ENCODE measurements at regions not wholly inside any gene's neighbourhood (a gene's known extent, or its start where the extent isn't known, plus 50 kb on each side); places are given as distances from the start of the nearest gene placed in this dataset.
"Not testable (repeated sequence)": the region's sequence is repeated elsewhere in the genome, so short reads cannot be mapped to it uniquely, and the experiment has no call there.

DNA sequence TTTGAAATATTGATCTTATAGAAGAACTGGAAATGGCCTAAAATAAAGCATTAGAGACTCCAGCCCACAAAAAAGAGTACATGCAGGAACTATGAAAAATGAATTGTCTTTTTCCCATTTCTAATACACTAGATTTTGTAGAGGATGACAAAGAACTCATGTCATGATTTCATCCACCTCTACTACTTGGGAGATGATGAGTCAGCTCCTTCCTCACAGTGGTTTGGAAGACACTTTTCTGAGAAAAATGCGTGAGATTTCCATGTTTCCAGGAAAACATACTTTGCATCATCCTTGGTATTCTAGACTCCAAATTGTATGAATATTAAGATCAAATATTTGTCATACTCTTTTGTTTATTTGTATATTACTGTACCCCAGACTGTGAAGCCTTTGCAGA is 500.5 kb downstream of the FAM181B start:
- DNase-seq (ENCODE audit: insufficient read length, low spot score): no peak
- FAIRE-seq: no peak

DNA sequence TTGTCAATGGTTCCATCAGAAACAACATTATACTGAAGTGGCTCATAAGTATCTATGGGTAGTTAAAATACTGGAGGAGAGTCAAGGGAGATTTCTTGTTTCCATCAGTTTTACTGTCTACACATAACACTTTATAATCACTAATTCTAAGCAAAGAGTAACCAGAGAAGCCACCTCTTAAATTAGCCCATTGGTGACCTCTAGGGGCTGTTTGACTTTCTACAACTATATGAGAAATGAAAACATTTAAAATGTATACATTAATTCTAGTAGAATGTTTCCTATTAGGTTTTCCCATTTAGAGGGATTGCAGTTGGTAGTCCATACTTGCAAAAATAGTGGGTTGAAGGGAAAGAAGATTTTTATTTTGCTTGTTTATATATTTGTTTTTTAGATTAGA is 504.3 kb downstream of the FAM181B start:
- DNase-seq (ENCODE audit: insufficient read length, low spot score): no peak
- FAIRE-seq: no peak

DNA sequence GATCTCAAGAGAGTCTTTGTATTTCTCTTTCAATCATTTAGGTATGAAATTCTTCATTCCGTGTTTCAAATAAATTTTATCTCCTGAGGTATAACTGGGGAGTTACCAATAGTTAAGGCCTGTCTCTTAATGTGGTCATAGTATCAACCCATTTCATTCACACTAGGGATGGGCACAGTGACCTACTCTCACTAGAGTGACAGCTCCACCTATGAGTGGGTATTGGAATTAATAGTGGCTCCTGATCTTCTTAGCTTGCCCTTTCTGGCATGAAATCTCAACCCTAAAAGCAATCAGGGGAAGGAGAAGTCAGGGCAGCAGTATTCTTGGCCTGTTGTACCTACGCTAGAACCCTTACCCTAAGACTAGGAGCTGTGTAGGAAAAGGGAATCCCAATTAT is 507.7 kb downstream of the FAM181B start:
- no peak for FAIRE-seq
- DNase-seq (ENCODE audit: insufficient read length, low spot score): no peak

DNA sequence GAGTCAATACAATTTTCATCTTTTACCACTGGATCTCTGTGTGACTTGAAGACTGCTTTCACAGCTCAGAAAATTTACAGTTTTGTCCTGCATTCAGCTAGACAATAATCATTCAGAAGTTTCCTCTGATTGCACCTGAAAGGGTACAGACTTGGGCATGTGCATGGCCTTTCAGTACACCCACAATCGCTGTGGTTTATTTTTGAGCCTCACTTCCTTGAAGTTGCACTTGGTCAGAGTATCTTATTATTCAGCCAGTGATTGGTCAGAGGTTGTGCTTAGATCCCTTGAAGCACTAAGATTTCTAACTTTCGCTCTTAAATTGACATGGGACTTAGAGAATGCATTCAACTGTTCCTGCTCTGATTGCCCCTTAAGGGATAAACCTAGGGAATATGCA is 508.2 kb downstream of the FAM181B start:
- DNase-seq (ENCODE audit: insufficient read length, low spot score): no peak
- FAIRE-seq: no peak

DNA sequence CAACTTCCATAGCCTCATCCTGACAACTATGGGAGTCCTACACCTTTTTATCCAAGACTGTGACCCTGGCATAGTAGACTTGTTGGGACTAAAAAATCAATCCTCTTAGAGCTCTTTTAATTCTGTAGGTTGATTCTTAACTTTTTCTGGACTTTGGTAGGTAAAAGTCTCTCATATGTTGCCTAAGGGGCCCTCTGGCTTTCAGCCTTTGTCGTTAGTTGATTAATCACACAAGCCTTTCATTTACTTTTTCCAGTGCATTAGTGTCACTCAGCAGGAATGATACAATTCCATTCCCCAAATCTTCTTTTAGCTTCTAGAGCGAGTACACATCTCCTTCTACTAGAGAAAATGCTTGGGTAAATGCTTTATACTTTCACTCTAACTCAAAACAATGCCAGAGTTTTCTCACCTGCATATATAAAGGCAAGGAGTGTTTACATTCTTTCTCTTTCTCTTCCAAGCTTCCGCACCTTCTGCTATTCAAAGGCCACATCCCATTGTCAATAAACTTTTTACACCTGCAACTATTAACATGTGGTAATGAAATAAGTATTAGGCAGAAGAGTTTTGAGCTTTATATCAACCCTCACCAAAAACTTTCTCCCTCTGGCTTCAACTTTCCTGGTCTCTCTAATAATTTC is 516.6 kb downstream of the FAM181B start:
- FAIRE-seq: no peak
- DNase-seq (ENCODE audit: insufficient read length, low spot score): no peak

DNA sequence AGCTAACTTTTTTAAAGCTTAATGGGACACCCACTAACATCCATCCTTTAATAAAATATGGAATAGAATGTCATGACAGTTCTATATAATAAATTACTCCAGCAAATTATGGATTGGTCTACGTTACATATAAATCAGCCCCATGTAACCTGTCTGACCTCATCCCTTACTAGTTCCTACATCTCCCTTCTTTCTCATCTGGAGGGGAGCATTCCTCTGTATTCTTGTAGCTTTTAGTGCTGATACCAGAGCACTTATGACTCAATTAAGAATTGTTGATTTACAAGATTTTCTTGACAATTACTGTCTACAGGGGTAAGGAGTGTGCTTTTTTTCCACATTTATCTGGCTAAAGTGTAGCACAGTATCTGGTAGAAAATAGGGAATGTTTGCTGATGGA is 523.7 kb downstream of the FAM181B start:
- no peak for FAIRE-seq
- DNase-seq (ENCODE audit: insufficient read length, low spot score): no peak

DNA sequence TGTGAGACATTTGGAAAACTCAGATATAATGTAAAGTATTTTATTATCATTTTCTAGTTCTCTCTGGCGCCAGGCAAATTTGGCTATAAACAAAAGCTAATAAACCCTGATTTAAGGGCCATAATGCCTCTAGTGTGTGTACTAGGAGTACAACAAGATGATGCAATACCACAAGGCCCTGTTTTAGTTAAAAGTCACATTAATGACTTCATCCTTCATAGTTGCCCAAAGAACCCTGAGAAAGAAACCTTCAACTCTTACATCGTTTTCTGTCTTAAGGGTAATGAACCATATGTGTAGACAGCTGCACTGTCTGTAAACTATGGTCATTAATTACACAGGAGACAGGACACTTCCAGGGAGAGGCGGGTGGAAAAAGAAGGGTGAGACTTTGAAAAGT is 538.4 kb downstream of the FAM181B start:
- no peak for DNase-seq (ENCODE audit: insufficient read length, low spot score)
- no peak for FAIRE-seq

DNA sequence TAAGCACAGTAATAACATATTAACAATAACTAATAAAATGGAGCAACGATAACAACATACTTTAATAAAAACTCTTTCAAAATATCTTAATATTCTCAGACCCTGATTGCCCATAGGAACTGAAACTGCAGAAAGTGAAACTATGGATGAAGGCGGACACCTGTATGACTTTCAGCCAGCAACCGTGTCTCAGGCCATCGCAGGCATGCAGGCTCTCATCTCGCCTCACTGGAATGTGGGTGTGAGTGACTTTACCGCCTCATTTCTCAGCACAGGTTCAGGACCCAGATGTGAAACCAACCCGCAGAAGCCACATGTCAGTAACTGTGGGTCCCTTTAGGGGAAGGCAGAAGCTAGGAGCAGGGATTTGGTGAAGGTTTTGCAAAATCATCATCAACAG is 539.1 kb downstream of the FAM181B start:
- no peak for DNase-seq (ENCODE audit: insufficient read length, low spot score)
- no peak for FAIRE-seq

DNA sequence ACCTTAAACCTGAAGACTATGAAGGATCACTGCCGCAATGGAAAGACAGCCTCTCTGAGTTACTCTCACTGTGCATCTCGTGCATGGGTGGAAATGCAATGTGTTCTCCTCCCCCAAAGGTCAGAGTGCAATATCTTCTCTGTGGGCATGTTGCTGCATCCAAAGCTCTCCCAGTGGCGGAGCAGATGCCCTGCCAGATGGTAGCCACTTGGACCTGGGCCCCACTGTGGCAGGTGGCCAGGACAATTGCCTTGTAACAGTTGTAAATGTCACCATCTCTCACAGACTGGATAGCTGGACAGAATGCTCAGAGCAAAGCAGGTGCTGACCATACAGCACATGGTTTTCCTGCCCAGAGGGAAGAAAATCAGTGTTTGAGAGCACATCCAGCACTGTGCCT is 542.0 kb downstream of the FAM181B start:
- DNase-seq (ENCODE audit: insufficient read length, low spot score) (no peak), FAIRE-seq (no peak)

DNA sequence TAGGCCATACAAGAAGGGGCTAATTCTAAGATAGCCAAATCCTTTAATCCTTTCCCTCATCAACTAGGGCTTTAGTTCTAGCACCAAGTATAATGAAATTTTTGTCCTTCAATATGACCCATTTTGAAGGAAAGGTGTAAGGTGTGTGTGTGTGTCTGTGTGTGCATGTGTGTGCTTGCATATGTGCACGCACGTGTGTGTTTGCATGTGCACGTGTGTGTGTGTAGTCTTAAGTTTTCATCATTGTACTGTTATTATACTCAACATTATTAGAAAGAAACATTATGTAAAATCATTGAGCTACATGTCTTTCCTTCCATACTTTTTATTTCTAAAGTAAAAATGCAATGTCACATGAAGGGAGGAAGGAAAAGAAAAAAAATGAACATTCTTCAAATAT is 547.7 kb downstream of the FAM181B start:
- no peak for DNase-seq (ENCODE audit: insufficient read length, low spot score)
- FAIRE-seq: no peak

DNA sequence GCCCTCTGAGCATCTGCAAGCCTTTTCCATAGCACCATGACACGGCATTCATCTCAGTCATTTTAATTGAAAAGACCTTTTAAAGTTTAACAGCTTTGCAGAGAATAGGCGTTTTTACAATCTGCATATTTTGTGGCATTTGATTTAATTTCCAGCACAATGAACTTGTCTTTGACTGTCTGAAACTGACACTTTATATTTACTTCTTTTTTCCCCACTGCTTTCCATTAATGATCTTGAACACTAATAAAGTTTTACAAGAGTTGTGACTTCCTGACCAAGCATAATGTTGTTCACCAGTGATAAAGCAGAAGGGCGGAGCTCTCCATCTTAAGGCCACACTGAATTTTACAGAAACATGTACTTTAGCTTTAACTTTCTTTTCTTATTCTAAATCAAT is 548.7 kb downstream of the FAM181B start:
- no peak for DNase-seq (ENCODE audit: insufficient read length, low spot score)
- no peak for FAIRE-seq

DNA sequence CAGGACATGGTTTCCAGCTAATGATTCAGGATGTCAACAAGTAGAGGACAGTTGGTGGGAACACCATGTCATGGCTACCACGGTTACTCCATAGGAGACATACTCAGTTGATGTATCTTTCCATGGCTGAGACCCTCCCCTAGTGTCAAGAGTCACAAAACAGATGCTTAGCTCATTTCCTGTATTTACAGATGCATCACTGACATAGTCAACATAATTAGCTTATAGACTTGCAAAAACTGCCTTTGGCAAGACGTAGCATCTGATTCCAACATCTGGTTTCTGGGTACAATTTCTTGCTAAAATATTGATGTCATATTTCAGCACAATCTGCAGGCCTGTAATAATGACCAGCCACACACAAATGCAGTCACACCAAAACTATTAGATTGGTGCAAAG is 550.3 kb downstream of the FAM181B start:
- FAIRE-seq (no peak), DNase-seq (ENCODE audit: insufficient read length, low spot score) (no peak)

DNA sequence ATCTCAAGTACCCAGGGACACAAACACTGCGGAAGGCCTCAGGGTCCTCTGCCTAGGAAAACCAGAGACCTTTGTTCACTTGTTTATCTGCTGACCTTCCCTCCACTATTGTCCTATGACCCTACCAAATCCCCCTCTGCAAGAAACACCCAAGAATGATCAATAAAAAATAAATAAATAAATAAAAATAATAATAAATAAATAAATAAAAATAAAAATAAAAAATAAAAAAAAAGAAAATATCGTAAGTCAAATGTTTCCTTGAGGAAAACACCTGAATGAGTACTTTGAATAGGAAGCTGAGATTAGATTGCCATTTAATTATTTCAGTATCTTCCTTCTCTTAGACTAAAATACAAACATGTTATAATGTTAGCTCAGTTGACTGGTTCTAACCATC is 551.0 kb downstream of the FAM181B start:
- DNase-seq (ENCODE audit: insufficient read length, low spot score); FAIRE-seq: not testable (repeated sequence)

DNA sequence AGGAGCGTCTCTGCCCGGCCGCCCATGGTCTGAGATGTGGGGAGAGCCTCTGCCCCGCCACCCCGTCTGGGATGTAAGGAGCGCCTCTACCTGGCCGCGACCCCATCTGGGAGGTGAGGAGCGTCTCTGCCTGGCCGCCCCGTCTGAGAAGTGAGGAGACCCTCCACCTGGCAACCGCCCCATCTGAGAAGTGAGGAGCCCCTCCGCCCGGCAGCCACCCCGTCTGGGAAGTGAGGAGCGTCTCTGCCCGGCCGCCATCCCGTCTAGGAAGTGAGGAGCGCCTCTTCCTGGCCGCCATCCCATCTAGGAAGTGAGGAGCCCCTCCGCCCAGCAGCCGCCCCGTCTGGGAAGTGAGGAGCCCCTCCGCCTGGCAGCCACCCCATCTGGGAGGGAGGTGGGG is 551.9 kb downstream of the FAM181B start:
- not testable (repeated sequence) for FAIRE-seq; DNase-seq (ENCODE audit: insufficient read length, low spot score)

DNA sequence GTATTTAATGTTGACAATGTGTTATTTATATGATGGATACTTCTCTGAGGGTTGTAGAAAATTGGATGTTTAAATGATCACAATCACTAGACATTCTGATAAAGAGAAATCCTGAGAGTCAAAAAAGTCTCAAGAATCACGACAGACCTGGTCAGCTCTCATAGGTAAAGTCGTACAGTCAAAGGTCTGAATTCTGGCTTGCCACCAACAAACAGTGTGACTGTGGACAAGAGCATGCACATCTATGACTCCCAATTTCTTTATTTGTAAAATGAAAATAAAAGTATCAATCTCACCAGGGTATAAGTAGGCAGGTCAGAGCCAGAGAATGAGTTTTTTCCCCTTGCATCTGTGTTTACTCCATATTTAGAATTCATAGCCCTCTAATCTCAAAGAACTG is 556.7 kb downstream of the FAM181B start:
- FAIRE-seq (no peak), DNase-seq (ENCODE audit: insufficient read length, low spot score) (no peak)

DNA sequence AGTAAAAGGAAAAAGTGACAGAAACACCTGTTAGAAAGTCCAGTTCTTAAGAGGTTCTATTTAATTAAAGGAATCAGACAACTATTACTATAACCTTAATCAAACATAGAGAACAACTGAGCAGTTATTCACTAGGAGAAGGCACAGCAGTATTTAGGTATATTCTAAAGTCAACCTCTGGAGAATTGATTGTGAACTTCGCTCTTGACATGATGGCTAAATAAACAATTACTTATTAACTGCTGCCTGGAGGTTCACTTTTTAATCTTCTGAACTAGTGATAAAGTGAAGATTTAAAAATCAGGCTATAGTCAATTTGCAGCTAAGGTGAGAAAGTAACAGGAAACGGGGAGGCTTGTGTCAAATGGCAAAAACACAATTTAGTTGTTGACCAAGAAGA is 557.3 kb downstream of the FAM181B start:
- DNase-seq (ENCODE audit: insufficient read length, low spot score) (no peak), FAIRE-seq (no peak)

DNA sequence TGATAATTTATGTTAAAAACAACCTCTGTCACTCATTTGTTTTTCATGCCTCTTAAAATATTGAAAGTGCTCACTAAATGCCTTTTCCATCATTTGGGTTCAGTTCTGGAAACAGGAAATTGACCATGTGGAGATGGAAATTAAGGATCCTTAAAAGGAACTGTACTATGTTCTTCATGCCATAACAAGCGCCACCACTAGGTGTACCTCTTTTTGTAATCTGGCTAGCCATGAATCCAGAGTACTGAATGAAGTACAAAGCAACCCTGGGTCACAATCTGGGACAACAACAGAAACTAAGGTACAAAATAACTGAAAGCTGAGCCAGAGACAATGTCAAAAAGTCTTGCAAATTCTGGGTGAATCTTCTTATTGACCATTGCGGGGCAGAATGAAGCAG is 559.1 kb downstream of the FAM181B start:
- DNase-seq (ENCODE audit: insufficient read length, low spot score) (no peak), FAIRE-seq (no peak)

DNA sequence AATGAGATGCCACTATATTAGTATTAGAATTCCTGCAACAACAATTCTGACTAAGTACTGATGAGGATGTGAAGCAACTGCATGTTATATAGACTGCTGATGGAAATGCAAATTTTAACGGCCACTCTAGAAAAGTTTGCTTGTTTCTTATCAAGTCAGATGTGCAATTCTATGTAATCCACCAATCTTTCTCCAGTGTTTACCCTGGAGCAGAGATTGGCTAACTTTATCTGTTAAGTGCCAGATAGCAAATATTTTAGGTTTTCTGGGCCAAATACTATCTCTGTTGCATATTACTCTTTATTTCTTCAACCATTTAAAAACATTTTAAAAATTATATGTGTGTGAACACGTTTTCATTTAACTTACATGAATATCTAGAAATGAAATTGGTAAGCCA is 586.9 kb downstream of the FAM181B start:
- DNase-seq (ENCODE audit: insufficient read length, low spot score): no peak
- no peak for FAIRE-seq

DNA sequence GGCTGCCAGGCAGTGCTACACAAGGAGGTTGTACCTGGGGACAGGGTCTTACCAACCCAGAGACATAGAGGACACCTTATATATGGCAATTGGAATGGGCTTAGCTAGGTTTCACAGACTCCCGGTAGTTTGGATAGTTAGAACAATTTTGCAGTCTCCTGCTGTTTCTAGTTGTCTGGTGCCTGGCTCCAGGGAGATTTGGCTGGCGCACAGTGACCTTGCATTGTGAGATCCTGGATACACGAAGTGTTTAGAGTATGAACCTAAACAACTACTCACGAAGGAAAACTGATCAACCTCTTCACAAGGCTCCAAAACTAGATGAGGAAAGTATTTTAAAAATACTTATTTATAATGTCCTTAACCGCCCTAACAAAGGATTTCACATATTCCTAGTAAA is 614.7 kb downstream of the FAM181B start:
- FAIRE-seq: no peak
- DNase-seq (ENCODE audit: insufficient read length, low spot score): no peak

DNA sequence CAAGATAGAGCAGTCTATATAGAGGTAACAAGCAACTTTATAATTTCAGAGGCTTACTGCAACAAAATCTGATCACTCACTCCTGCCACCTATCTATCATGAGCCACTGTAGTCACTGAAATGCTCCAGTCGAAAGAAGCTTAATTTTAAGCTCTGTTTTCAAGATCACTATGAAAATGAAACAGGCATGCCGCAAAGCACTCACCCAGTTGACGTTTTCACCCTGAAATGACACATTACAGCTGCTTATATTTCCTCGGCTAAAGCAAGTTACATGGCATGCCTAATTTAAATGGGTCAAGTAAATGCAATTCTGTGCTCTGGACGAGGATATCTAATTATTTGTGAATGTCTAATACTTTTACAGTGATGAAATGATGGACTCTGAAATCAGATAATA is 616.3 kb downstream of the FAM181B start:
- FAIRE-seq: no peak
- no peak for DNase-seq (ENCODE audit: insufficient read length, low spot score)

DNA sequence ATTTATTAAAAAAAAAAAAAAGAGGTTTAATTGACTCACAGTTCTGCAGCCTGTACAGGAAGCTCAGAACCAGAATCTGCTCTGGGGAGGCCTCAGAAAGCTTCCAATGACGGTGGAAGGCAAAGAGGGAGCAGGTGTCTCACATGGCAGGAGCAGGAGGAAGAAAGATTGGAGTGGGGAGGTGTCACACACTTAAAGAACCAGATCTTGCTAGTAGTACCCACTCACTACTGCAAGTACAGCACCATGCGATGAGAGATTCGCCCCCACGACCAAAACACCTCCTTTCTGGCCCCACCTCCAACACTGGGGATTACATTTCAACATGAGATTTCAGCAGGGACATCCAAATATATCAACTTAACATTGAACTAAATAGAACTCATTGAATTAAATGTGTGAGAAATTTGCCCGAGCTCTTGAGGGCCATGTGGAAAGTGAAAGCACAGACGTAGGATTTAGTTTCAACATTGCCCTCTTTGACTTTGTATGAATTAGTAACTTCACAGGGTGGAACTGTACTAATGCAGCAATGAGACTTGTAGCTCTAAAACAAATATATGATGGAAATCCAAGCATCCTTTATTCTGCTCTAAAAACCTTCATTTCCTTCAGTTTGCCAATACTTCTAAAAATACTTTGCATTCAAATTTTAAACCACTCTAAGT is 628.2 kb downstream of the FAM181B start:
- DNase-seq (ENCODE audit: insufficient read length, low spot score) (no peak), FAIRE-seq (no peak)

DNA sequence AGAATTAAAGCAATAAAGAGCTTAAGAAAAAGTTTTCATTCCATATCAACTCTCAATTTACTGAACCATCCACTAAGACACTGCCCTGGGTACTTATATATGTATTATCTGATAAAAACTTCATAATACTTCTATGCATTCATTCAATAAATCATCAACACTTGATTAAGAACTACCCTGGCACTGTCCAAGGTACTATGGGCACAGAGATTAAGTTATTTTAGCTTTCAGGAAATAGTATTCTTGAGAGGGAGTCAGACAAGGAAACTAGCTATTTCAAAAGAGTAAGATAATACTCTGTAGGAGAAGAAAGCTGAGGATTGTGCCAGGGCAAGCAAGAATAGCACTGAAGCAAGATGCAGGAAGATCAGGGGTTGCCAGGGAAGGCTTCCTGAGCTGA is 640.8 kb downstream of the FAM181B start:
- FAIRE-seq (no peak), DNase-seq (ENCODE audit: insufficient read length, low spot score) (no peak)

DNA sequence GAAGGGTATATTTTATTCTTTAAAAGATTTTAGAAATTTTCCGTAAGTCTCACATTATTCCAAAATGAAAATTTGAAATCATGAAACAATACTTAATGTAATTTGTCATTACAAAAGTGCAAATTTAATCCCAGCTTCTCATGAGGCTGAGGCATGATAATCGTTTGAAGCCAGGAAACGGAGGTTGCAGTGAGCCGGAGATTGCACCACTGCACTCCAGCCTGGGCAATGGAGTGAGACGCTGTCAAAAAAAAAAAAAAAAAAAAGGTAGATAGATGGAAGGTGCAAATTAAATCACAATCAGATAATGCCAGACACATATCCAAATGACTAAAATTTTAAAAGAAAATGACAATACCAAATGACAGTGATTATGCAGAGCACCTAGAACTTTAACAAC is 644.2 kb downstream of the FAM181B start:
- FAIRE-seq: no peak

More for the DNA sequence above, 644.2 kb downstream of the FAM181B start:
- no peak for DNase-seq (ENCODE audit: insufficient read length, low spot score)
